ENCODE measurements at regions not wholly inside any gene's neighbourhood (a gene's known extent, or its start where the extent isn't known, plus 50 kb on each side); places are given as distances from the start of the nearest gene placed in this dataset.

GRCh38 chr6:56388415-56388755 lies 141.0 kb upstream of the COL21A1 start:
- H3K27me3 ChIP-seq (ENCODE audit: low read depth) = no peaks in the 10 kb centered on the region
- H3K4me3 ChIP-seq = no peak overlapping the region
- H3K9me3 ChIP-seq (replicated peaks) = peaks cover 14% of the 10 kb centered on the region
- TF ChIP-seq, protein P1, sequence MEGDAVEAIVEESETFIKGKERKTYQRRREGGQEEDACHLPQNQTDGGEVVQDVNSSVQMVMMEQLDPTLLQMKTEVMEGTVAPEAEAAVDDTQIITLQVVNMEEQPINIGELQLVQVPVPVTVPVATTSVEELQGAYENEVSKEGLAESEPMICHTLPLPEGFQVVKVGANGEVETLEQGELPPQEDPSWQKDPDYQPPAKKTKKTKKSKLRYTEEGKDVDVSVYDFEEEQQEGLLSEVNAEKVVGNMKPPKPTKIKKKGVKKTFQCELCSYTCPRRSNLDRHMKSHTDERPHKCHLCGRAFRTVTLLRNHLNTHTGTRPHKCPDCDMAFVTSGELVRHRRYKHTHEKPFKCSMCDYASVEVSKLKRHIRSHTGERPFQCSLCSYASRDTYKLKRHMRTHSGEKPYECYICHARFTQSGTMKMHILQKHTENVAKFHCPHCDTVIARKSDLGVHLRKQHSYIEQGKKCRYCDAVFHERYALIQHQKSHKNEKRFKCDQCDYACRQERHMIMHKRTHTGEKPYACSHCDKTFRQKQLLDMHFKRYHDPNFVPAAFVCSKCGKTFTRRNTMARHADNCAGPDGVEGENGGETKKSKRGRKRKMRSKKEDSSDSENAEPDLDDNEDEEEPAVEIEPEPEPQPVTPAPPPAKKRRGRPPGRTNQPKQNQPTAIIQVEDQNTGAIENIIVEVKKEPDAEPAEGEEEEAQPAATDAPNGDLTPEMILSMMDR (IDR thresholded peaks at IDR 0.05; ENCODE audit: borderline replicate concordance) = no peak
- H3K27ac ChIP-seq (replicated peaks) = no peak overlapping the region
- peaks cover 21% of the 10 kb centered on the region for H3K4me1 ChIP-seq
- intact Hi-C loops (cut with micrococcal nuclease) = no loop called here
- DNase-seq = no peak
- H3K36me3 ChIP-seq = no peaks in the 10 kb centered on the region

DNA sequence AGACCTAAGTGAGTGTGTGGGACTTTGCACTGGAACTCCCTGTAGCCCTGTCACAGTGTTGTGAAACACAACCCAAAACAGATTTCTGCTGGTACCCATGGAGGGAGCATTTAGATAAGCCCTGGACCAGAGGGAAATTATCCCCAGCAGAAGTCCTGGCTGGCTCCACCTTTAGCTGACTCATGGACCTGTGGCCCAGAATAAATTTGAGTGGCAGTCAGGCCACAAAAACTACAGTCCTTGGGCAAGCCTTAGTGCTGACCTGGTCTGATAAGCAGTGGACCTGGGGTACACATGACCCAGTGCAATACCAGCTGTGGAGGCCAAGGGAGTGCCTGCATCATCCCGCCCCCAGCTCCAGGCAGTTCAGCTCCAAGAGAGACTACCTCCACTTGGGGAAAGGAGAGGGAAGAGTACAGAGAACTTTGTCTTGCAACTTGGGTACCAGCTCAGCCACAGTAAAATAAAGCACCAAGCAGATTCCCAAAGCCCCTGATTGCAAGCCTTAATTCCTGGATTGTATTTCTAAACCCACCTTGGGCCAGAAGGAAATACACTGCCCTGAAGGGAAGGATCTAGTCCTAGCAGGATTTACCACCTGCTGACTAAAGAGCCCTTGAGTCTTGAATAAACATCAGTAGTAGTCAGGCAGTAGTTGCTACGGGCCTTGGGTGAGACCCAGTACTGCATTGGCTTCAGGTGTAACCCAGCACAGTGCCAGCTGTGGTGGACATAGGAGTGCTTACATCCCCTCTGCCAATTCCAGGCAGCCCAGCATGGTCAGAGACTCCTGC lies 140.4 kb upstream of the COL21A1 start:
- Histone ChIP-seq H3K4me3 (no peak overlapping the region), H3K36me3 (no peaks in the 10 kb centered on the region), H3K4me1 (peaks cover 21% of the 10 kb centered on the region), H3K27ac (replicated peaks) (peak overlapping the region; percentile 23), H3K9me3 (replicated peaks) (peaks cover 14% of the 10 kb centered on the region), H3K27me3 (ENCODE audit: low read depth) (no peaks in the 10 kb centered on the region)
- no peak for DNase-seq
- intact Hi-C loops (cut with micrococcal nuclease) = no loop called here
- TF ChIP-seq, protein P1 (IDR thresholded peaks at IDR 0.05; ENCODE audit: borderline replicate concordance) = no peak

- Histone ChIP-seq H3K9me3 (replicated peaks) (peaks cover 14% of the 10 kb centered on the region), H3K27ac (replicated peaks) (no peak overlapping the region), H3K27me3 (ENCODE audit: low read depth) (no peaks in the 10 kb centered on the region), H3K4me1 (peaks cover 21% of the 10 kb centered on the region), H3K4me3 (no peak overlapping the region), H3K36me3 (no peaks in the 10 kb centered on the region)
- no peak for DNase-seq
- intact Hi-C loops (cut with micrococcal nuclease) = no loop called here
- TF ChIP-seq, protein P1 (IDR thresholded peaks at IDR 0.05; ENCODE audit: borderline replicate concordance) = no peak
Measured at GRCh38 chr6:56386717-56387116, 139.3 kb upstream of the COL21A1 start.

GRCh38 chr6:56385981-56386593 lies 138.7 kb upstream of the COL21A1 start:
- H3K27ac ChIP-seq (replicated peaks) = no peak overlapping the region
- peaks cover 14% of the 10 kb centered on the region for H3K9me3 ChIP-seq (replicated peaks)
- no peaks in the 10 kb centered on the region for H3K27me3 ChIP-seq (ENCODE audit: low read depth)
- H3K4me3 ChIP-seq = no peak overlapping the region
- intact Hi-C loops (cut with micrococcal nuclease) = no loop called here
- TF ChIP-seq, protein P1 (IDR thresholded peaks at IDR 0.05; ENCODE audit: borderline replicate concordance) = no peak
- H3K4me1 ChIP-seq = peaks cover 21% of the 10 kb centered on the region
- no peaks in the 10 kb centered on the region for H3K36me3 ChIP-seq
- no peak for DNase-seq

DNA sequence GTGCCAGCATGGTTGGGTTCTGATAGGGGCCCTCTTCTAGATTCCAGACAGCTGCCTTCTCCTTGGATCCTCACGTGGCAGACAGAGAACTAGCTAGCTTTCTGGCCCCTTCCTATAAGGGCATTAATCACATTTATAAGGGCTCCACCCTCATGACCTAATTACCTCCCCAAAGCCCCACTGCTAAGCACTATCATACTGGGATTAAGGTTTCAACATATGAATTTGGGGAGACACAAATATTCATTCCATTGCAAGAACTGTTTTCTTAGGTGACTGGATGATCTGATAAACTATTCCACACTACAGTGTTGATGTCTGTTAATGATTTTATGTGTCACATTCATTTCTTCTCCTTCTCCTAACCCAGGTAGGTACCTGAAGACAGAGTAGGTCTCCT lies 135.8 kb upstream of the COL21A1 start:
- no peaks in the 10 kb centered on the region for H3K9me3 ChIP-seq (replicated peaks)
- no peak for DNase-seq
- H3K4me1 ChIP-seq = peaks cover 19% of the 10 kb centered on the region
- intact Hi-C loops (cut with micrococcal nuclease) = no loop called here
- no peaks in the 10 kb centered on the region for H3K36me3 ChIP-seq
- H3K27me3 ChIP-seq (ENCODE audit: low read depth) = no peaks in the 10 kb centered on the region
- no peak overlapping the region for H3K4me3 ChIP-seq
- no peak overlapping the region for H3K27ac ChIP-seq (replicated peaks)
- TF ChIP-seq, protein P1 (IDR thresholded peaks at IDR 0.05; ENCODE audit: borderline replicate concordance) = no peak
